ENCODE measurements at regions not wholly inside any gene's neighbourhood (a gene's known extent, or its start where the extent isn't known, plus 50 kb on each side); places are given as distances from the start of the nearest gene placed in this dataset.

- TF ChIP-seq CTCF (IDR thresholded peaks at IDR 0.05) (no peak), POLR2AphosphoS5 (IDR thresholded peaks at IDR 0.05) (no peak), POLR2A (IDR thresholded peaks at IDR 0.05) (no peak)
These were observed 228.3 kb downstream of the C1D start for GRCh38 chr2:67834482-67834881.

Measured in transverse colon (tissue), 4 donors.